ENCODE measurements at regions not wholly inside any gene's neighbourhood (a gene's known extent, or its start where the extent isn't known, plus 50 kb on each side); places are given as distances from the start of the nearest gene placed in this dataset.
A peak's percentile ranks its signal among the peaks of the same experiment; 100 is the strongest.

- no peak for DNase-seq (ENCODE audit: low read depth)
- TF ChIP-seq CTCF (IDR thresholded peaks at IDR 0.05; ENCODE audit: insufficient read depth, low read depth, low read length, missing control alignments) = no peak
- no peak overlapping the region for H3K4me3 ChIP-seq (ENCODE audit: low read length)
Measured at GRCh38 chr2:41394541-41394940, 653.3 kb upstream of the PKDCC start.

- no peak overlapping the region for H3K4me3 ChIP-seq (ENCODE audit: low read length)
- no peak for TF ChIP-seq CTCF (IDR thresholded peaks at IDR 0.05; ENCODE audit: insufficient read depth, low read depth, low read length, missing control alignments)
- DNase-seq (ENCODE audit: low read depth) = no peak
Measured at GRCh38 chr2:41395692-41396091, 652.1 kb upstream of the PKDCC start.

GRCh38 chr2:41399437-41400087, 648.3 kb upstream of the PKDCC start:
- TF ChIP-seq CTCF (IDR thresholded peaks at IDR 0.05; ENCODE audit: insufficient read depth, low read depth, low read length, missing control alignments) = no peak
- no peak overlapping the region for H3K4me3 ChIP-seq (ENCODE audit: low read length)
- peak; percentile 33 for DNase-seq (ENCODE audit: low read depth)

- no peak for TF ChIP-seq CTCF (IDR thresholded peaks at IDR 0.05; ENCODE audit: insufficient read depth, low read depth, low read length, missing control alignments)
- no peak overlapping the region for H3K4me3 ChIP-seq (ENCODE audit: low read length)
- DNase-seq (ENCODE audit: low read depth) = no peak
Measured at GRCh38 chr2:41400088-41400665, 647.6 kb upstream of the PKDCC start.

GRCh38 chr2:41405441-41405840, 642.4 kb upstream of the PKDCC start:
- no peak for TF ChIP-seq CTCF (IDR thresholded peaks at IDR 0.05; ENCODE audit: insufficient read depth, low read depth, low read length, missing control alignments)
- H3K4me3 ChIP-seq (ENCODE audit: low read length) = no peak overlapping the region
- DNase-seq (ENCODE audit: low read depth) = no peak

GRCh38 chr2:41409328-41409727, 638.5 kb upstream of the PKDCC start:
- no peak overlapping the region for H3K4me3 ChIP-seq (ENCODE audit: low read length)
- no peak for DNase-seq (ENCODE audit: low read depth)
- TF ChIP-seq CTCF (IDR thresholded peaks at IDR 0.05; ENCODE audit: insufficient read depth, low read depth, low read length, missing control alignments) = no peak

- DNase-seq (ENCODE audit: low read depth) = no peak
- no peak for TF ChIP-seq CTCF (IDR thresholded peaks at IDR 0.05; ENCODE audit: insufficient read depth, low read depth, low read length, missing control alignments)
- H3K4me3 ChIP-seq (ENCODE audit: low read length) = no peak overlapping the region
Measured at GRCh38 chr2:41410011-41410410, 637.8 kb upstream of the PKDCC start.
